CD4-positive, alpha-beta T cell treated with Interleukin-6 for 4 hours (primary cell): ENCODE measurements at regions not wholly inside any gene's neighbourhood (a gene's known extent, or its start where the extent isn't known, plus 50 kb on each side); places are given as distances from the start of the nearest gene placed in this dataset.
"Not testable (repeated sequence)": the region's sequence is repeated elsewhere in the genome, so short reads cannot be mapped to it uniquely, and the experiment has no call there.

Source experiments
- DNase-seq: peaks from one replicate; pipeline ENCODE4 v3.0.0-alpha.2; 2020; ENCODE audit warnings: mixed read lengths

- no peak for DNase-seq
Observed at GRCh38 chr4:53863736-53864365, 200.6 kb downstream of the CHIC2 start.

DNA sequence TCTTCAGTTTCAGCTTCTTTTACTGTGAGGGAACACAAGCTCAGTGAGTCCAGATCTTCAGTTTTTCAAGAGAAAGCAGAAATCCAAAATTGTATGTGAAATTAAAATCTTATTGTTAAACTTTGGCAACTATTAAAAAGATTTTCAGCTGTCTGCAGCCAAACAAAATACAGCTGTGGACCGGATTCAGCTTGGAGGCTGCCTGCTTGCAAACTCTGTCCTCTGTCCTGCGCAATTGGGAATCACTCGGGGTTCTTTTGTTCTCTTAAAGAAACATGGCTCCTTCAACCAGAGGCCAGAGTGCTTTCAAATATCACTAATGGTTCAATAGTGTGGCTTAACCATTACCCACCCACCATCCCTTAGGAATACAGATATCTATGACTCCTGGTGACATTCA lies 201.2 kb downstream of the CHIC2 start:
- DNase-seq: no peak

DNA sequence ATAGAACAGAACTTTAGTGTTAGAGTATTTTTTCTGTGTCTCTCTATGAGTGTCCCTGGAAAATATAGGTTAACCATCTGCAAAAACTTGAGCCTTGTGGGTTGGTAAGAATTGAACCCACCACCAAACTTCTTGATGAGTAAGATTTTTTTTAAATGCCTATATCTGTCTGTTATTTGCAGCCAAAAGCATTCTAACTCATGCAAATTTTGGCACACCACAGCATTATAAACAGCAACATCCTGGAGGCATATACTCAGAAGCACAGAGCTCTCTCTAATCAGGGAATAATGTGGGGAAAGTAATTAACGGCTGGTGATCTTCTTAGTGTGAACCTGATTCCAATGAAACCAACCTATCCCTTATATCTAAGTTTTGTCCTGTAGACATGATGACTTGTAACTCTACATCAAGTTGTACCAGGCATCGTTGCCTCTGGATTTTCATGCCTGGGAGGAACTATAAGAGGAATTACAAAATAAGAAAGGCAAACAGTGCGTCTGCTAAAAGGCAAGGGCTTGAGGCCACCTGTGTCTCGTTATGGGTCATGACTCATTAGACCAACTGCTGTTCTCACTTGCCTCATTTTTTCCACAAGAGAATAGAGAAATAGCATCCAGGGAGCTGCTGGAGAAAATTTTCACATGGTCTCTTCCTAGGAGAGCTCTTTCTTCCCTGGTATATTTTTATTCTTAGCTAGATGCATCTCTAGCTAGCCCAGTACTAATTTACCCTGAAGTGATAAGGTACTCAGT lies 202.4 kb downstream of the CHIC2 start:
- DNase-seq: no peak

DNA sequence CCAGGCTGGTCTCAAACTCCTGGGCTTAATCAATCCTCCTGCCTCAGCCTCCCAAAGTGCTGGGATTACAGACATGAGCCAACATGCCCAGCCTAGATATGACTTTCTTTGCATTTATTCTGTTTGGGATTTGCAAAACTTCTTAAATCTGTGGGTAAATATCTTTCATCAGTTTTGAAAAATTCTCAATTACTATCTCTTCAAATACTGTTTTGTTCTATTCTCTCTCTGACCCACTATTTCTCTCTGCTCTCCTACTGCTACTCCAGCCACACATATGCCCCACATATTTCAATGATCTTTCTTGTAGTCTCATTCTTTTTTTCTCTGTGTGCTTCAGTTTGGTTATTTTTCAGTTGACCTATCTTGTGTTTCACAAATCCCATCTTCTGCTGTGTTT lies 205.1 kb downstream of the CHIC2 start:
- no peak for DNase-seq

DNA sequence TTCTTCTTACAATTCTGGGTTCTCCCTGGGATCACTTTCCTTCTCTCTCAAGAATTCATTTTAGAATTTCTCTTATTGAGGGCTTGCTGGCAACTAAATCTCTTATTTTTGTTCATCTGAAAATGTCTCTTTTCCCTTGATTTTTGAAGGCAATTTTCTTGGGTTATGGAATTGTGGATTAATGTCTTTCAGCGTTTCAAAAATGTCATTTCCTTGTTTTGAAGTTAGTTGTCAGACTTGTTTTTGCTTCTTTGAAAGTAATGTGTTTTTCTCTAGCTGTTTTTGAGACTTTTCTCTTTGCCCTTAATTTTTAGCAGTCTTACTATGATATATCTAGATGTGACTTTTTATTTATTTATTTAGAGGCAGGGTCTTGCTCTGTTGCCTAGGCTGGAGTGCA lies 205.7 kb downstream of the CHIC2 start:
- no peak for DNase-seq

- DNase-seq: no peak
Observed at GRCh38 chr4:53855581-53856250, 208.7 kb downstream of the CHIC2 start.

GRCh38 chr4:53854991-53855568 lies 209.3 kb downstream of the CHIC2 start:
- DNase-seq: no peak

DNA sequence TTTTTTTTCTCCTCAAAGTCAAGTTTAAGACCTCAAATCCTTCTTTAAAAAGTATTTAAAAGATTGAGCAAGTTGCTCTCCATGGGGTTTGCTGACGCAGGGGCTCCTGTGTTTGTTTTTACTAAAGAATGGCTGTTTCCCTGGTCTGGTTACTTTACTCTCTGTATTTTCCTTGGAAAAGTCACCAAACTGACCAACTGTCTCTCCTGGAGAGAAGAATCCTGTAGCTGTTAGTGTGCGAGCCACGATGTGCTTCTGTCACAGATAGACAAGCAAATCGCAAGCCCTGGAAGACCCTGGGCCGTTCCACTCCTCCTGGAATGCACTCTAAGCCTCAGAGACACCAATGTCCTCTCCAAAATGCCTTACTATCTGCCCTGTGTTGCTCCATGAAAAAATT lies 212.1 kb downstream of the CHIC2 start:
- no peak for DNase-seq

GRCh38 chr4:53847965-53848364 lies 216.4 kb downstream of the CHIC2 start:
- DNase-seq: no peak

GRCh38 chr4:53844551-53844950 lies 219.9 kb downstream of the CHIC2 start:
- DNase-seq: no peak

- no peak for DNase-seq
Observed at GRCh38 chr4:53844133-53844532, 220.3 kb downstream of the CHIC2 start.

GRCh38 chr4:53841711-53842110 lies 222.7 kb downstream of the CHIC2 start:
- DNase-seq: no peak

DNA sequence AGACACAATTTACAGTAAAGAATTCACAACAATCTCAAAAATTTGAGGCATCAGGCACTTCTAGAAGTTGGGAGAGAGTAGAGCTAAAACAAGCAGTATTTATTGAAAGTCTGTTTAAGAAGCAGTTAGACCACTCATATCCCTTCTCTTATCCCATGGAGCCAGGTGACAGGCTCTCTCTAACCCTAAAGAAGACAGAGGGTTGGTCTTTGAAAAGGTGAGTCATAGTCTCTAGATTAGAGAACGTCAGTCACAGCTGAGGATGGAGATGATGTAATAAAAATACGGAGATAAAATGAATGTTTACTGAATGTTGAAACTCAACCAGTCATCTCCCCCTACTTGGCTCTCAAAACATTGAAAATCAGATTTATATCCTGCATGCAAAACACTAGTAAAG lies 223.8 kb downstream of the CHIC2 start:
- no peak for DNase-seq

- DNase-seq: not testable (repeated sequence)
Observed at GRCh38 chr4:53833302-53834003, 231.0 kb downstream of the CHIC2 start.

GRCh38 chr4:53832549-53832948 lies 231.9 kb downstream of the CHIC2 start:
- DNase-seq: no peak

GRCh38 chr4:53830511-53830910 lies 233.9 kb downstream of the CHIC2 start:
- no peak for DNase-seq

GRCh38 chr4:53821179-53821851 lies 230.0 kb upstream of the LNX1 start:
- no peak for DNase-seq

DNA sequence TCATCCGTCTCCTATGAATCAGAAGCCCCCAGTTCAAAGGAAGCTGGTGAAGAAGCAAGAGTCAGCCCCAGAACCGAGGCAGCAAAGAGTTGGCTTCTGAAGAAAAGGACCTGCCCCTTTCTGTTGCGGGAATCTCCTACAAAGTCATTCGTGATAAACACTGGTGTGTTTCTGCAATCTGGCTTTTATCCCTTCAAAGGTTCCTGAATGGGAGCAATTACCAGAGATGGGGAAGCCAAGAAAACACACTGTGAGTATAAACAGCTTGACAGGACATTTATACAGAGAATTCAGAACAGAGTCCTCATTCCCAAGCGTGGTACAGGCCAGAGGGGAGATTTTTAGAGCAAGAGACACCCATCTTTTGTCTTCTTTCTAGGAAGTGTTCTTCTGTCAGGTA lies 226.8 kb upstream of the LNX1 start:
- DNase-seq: no peak

GRCh38 chr4:53816561-53816960 lies 225.3 kb upstream of the LNX1 start:
- no peak for DNase-seq

DNA sequence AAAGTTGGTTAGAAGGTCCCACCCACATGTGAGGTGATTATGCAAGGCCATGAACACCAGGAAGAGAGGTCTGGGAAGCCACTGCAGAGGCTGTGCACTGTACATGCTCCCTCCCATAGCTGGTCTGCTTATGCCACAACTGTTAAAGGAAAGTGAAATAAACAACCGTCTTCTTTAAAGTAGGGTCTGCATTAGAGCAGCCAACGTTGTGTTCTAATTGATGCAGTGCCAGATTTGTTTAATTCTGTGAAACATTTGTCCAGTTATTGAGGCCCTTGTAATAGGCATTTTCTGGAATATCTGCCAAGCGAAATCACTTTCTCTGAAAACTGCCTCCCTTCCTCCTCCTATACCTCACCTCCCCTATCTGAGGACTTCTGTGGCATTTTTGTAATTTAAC lies 224.0 kb upstream of the LNX1 start:
- no peak for DNase-seq

DNA sequence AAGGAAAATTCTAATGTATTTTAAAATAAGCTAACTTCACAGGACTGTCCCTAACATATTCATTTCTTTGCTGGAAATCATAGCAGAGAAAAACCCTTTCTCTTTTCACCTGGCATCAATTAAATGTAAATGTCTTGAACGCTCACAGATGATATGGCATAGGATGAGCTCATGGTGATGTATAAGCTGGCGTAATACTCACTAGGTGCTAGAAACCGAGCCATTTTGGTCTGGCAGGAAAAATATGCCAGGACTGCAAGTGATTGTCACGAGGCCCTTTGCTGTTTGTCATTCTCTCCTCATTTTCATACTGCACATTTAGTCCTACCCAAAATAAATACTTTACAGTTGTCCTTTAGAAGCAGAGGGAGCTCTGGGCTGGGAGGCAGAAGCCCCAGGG lies 222.7 kb upstream of the LNX1 start:
- no peak for DNase-seq

GRCh38 chr4:53810643-53811042 lies 219.4 kb upstream of the LNX1 start:
- DNase-seq: no peak

- no peak for DNase-seq
Observed at GRCh38 chr4:53809816-53810215, 218.5 kb upstream of the LNX1 start.
